K562 (cell line): ENCODE measurements at regions not wholly inside any gene's neighbourhood (a gene's known extent, or its start where the extent isn't known, plus 50 kb on each side); places are given as distances from the start of the nearest gene placed in this dataset.
"Not testable (repeated sequence)": the region's sequence is repeated elsewhere in the genome, so short reads cannot be mapped to it uniquely, and the experiment has no call there.

Experiments
- ATAC-seq: fragments of 200-7000 bp; cut with Tn5 transposase; 3 replicates; pipeline ENCODE4 v1.9.1; 2020; ENCODE audit warnings: moderate library complexity
- BruUV-seq: library from RNA; stranded (reverse); fragments of 400-500 nt; replicated peaks from 2 replicates; lab custom pipeline; 2021; lab: Mats Ljungman, UMichigan
- CTCF ChIA-PET: fragments of 300-600 bp; formaldehyde crosslinking; extraction: SDS; loops from one replicate; lab custom pipeline; 2021; ENCODE audit warnings: low intra/inter-chr PET ratio; lab: Yijun Ruan, JAX
- POLR2A ChIA-PET: fragments of 300-600, 350-650 bp; sonication (Branson Sonifier 250); formaldehyde crosslinking; extraction: SDS; loops from one replicate; lab custom pipeline; 2021; ENCODE audit warnings: antibody characterized with exemption, inconsistent platforms; lab: Yijun Ruan, JAX
- DNase-seq, 4 experiments: peaks; one replicate each; pipeline versions ENCODE4 v3.0.0 to v3.0.0-alpha.2; 2011 to 2018; ENCODE audit warnings: low spot score in 3 of 4, mixed read lengths in 3 of 4; ENCODE audit errors: extremely low read depth in 1 of 4
- FAIRE-seq: peaks from 2 replicates; lab custom pipeline; 2011; peaks lifted over from hg19 to GRCh38; lab: Jason Lieb, UNC
- H2AFZ ChIP-seq: 2 replicates; pipeline ENCODE4 v1.6.0; 2011; ENCODE audit warnings: low read depth, low read length, control low read depth, inconsistent platforms
- H3K27ac ChIP-seq: fragments of 200-600 bp; 3 replicates; pipeline ENCODE4 v1.8.0; 2011; ENCODE audit warnings: low read depth, mild to moderate bottlenecking, control low read depth, inconsistent platforms, low read length, moderate library complexity, mixed read lengths; ENCODE audit errors: extremely low read depth
- H3K27me3 ChIP-seq, 2 experiments: fragments of 300-600 bp in 1 of 2; 2 replicates in 1 of 2; 3 replicates in 1 of 2; pipeline versions ENCODE4 v1.6.0 to v1.8.0; 2011; ENCODE audit warnings: inconsistent platforms in 2 of 2, low read length in 2 of 2, mild to moderate bottlenecking in 1 of 2, mixed read lengths in 1 of 2, moderate library complexity in 1 of 2; ENCODE audit not compliant: control insufficient read depth in 2 of 2, insufficient read depth in 2 of 2
- H3K36me3 ChIP-seq: fragments of 300-600 bp; 3 replicates; pipeline ENCODE4 v1.8.0; 2011; ENCODE audit warnings: mild to moderate bottlenecking, low read length, inconsistent platforms; ENCODE audit not compliant: control insufficient read depth, insufficient read depth
- H3K4me1 ChIP-seq, 2 experiments: fragments of 200-600 bp in 1 of 2; replicated peaks in 1 of 2; 2 replicates in 1 of 2; 3 replicates in 1 of 2; pipeline versions ENCODE4 v1.5.1 to v1.8.0; 2011; ENCODE audit warnings: inconsistent platforms in 2 of 2, low read length in 2 of 2, mild to moderate bottlenecking in 1 of 2, mixed read lengths in 1 of 2, moderate library complexity in 1 of 2; ENCODE audit not compliant: control insufficient read depth in 2 of 2, insufficient read depth in 2 of 2
- H3K4me2 ChIP-seq: 2 replicates; pipeline ENCODE4 v1.6.1; 2011; ENCODE audit warnings: low read length, control low read depth, inconsistent platforms, mixed read lengths; ENCODE audit not compliant: insufficient read depth
- H3K4me3 ChIP-seq: fragments of 200-600 bp; sonication (generic), shearing (Covaris generic); 2 replicates; pipeline ENCODE4 v1.5.1; 2016; ENCODE audit warnings: control low read depth, inconsistent platforms
- H3K79me2 ChIP-seq: fragments of 200-600 bp; 3 replicates; pipeline ENCODE4 v1.8.0; 2011; ENCODE audit warnings: low read length, inconsistent platforms; ENCODE audit not compliant: control insufficient read depth, insufficient read depth
- H3K9ac ChIP-seq, 2 experiments: 2 replicates each; pipeline versions ENCODE4 v1.6.0 to v1.6.1; 2011; ENCODE audit warnings: low read depth in 2 of 2, low read length in 2 of 2, control low read depth in 1 of 2, inconsistent platforms in 1 of 2, mild to moderate bottlenecking in 1 of 2, mixed read lengths in 1 of 2; ENCODE audit not compliant: insufficient read depth in 1 of 2
- H3K9me1 ChIP-seq: one replicate; pipeline ENCODE4 v1.6.0; 2011; ENCODE audit warnings: inconsistent platforms, mild to moderate bottlenecking, low read length, moderate library complexity; ENCODE audit not compliant: control insufficient read depth, insufficient read depth
- H3K9me3 ChIP-seq: replicated peaks from 2 replicates; pipeline ENCODE4 v1.5.1; 2011; ENCODE audit warnings: low read depth, low read length, inconsistent platforms; ENCODE audit not compliant: control insufficient read depth, insufficient read depth
- H4K20me1 ChIP-seq: replicated peaks from 2 replicates; pipeline ENCODE4 v1.6.1; 2011; ENCODE audit warnings: low read length, inconsistent platforms, mixed read lengths; ENCODE audit not compliant: control insufficient read depth, insufficient read depth
- E2F6 ChIP-seq, 2 experiments: IDR thresholded peaks; 2 replicates each; pipeline ENCODE4 v1.6.1; 2011; ENCODE audit warnings: borderline replicate concordance in 1 of 2, control low read depth in 1 of 2, low read depth in 1 of 2, low read length in 1 of 2, mild to moderate bottlenecking in 1 of 2, mixed read lengths in 1 of 2, moderate library complexity in 1 of 2; ENCODE audit not compliant: insufficient read depth in 1 of 2, insufficient read length in 1 of 2, poor library complexity in 1 of 2, severe bottlenecking in 1 of 2; ENCODE audit errors: extremely low read depth in 1 of 2
- EP400 ChIP-seq: fragments of 450-650 bp; IDR thresholded peaks from 2 replicates; pipeline ENCODE4 v1.6.1; 2017; ENCODE audit warnings: antibody characterized with exemption, mild to moderate bottlenecking, moderate library complexity
- L3MBTL2 ChIP-seq: fragments of 450-650 bp; IDR thresholded peaks from 2 replicates; pipeline ENCODE4 v1.6.1; 2016; ENCODE audit warnings: mild to moderate bottlenecking, moderate library complexity
- PRDM10 ChIP-seq: fragments of 450-650 bp; IDR thresholded peaks from 2 replicates; pipeline ENCODE4 v1.6.1; 2018; ENCODE audit not compliant: partially characterized antibody
- RBFOX2 ChIP-seq: fragments of 200-400 bp; formaldehyde crosslinking; IDR thresholded peaks from 2 replicates; pipeline ENCODE4 v1.6.1; 2017; ENCODE audit warnings: low read depth, mild to moderate bottlenecking, low read length, moderate library complexity
- TAF1 ChIP-seq: IDR thresholded peaks from 2 replicates; pipeline ENCODE4 v1.6.1; 2011; ENCODE audit warnings: mild to moderate bottlenecking, low read length, moderate library complexity; ENCODE audit not compliant: insufficient read depth, control insufficient read depth, severe bottlenecking; ENCODE audit errors: extremely low read depth
- USF2 ChIP-seq: sonication (generic); formaldehyde crosslinking; IDR thresholded peaks from 2 replicates; pipeline ENCODE4 v1.5.0; 2020; ENCODE audit warnings: missing genetic modification reagents
- ZFX ChIP-seq: sonication (generic); formaldehyde crosslinking; IDR thresholded peaks from 2 replicates; pipeline ENCODE4 v1.8.0; 2022; ENCODE audit warnings: mild to moderate bottlenecking, missing genetic modification reagents, moderate library complexity
- WGBS: fragments of 100-300 bp; shearing (Covaris generic); methylation state at CpG from one replicate; pipeline ENCODE4 v1.1.6; 2016; ENCODE audit warnings: low coverage, mixed read lengths; ENCODE audit not compliant: insufficient coverage; ENCODE audit errors: missing lambda C conversion rate; 5-methylcytosine and 5-hydroxymethylcytosine counted together
- in situ Hi-C: fragments of 300-500 bp; cut with MboI; formaldehyde crosslinking; loops from 4 replicates; pipeline ENCODE4 v1.15.0; 2018; ENCODE audit warnings: inconsistent platforms, mixed read lengths
- intact Hi-C: fragments of 100-400 bp; cut with micrococcal nuclease; formaldehyde crosslinking; loops from 2 replicates; pipeline ENCODE4 v1.14.2; 2022

GRCh38 chr9:65386699-65387098 lies 101.7 kb upstream of the FOXD4L5 start (continued):
- peak; percentile 85 for TF ChIP-seq PRDM10

- POLR2A ChIA-PET, in situ Hi-C loops, H3K27me3 ChIP-seq, H3K9me3 ChIP-seq, CTCF ChIA-PET, H4K20me1 ChIP-seq, intact Hi-C loops, H3K9me1 ChIP-seq, H3K36me3 ChIP-seq, FAIRE-seq: not testable (repeated sequence)
- ATAC-seq (0 out of 3 replicates have a peak, but pooled peaks have one; percentile 21), DNase-seq (peak in 1 of 4 experiments; percentile 34)
- peak overlapping the region; percentile 76 for H3K4me2 ChIP-seq
- WGBS = 14% methylated on average over 10 of the region's 18 CpGs
- H3K4me3 ChIP-seq = peak overlapping the region; percentile 53
- peaks cover 31% of the 10 kb centered on the region for H3K79me2 ChIP-seq
- peak overlapping the region; percentile 67 for H3K27ac ChIP-seq
- H3K9ac ChIP-seq = peak overlapping the region; percentile 69 to 89
- BruUV-seq = TSS peak; percentile 84
- peaks cover 0 to 17% of the 10 kb centered on the region in 2 experiments; a peak in 2 of 5 replicates for H3K4me1 ChIP-seq
- H2AFZ ChIP-seq = peak overlapping the region; percentile 80
- TF ChIP-seq RBFOX2 (peak; percentile 14), EP400 (0 out of 2 replicates have a peak, but pooled peaks have one; percentile 25), L3MBTL2 (peak; percentile 33; the same call in 1 of the 2 replicates), USF2 (CRISPR knock-in tag) (peak; percentile 53), E2F6 (IDR thresholded peaks at IDR 0.05; ENCODE audit: borderline replicate concordance in 1 of 2, extremely low read depth in 1 of 2, insufficient read depth in 1 of 2, insufficient read length in 1 of 2, low read depth in 1 of 2, low read length in 1 of 2, poor library complexity in 1 of 2, severe bottlenecking in 1 of 2) (peak in 1 of 2 experiments; percentile 58), TAF1 (peak; percentile 3), ZFX (CRISPR knock-in tag) (peak; percentile 52; the same call in 1 of the 2 replicates)
Measured at GRCh38 chr9:65386191-65386590, 101.2 kb upstream of the FOXD4L5 start.
